ENCODE measurements at regions not wholly inside any gene's neighbourhood (a gene's known extent, or its start where the extent isn't known, plus 50 kb on each side); places are given as distances from the start of the nearest gene placed in this dataset.

DNA sequence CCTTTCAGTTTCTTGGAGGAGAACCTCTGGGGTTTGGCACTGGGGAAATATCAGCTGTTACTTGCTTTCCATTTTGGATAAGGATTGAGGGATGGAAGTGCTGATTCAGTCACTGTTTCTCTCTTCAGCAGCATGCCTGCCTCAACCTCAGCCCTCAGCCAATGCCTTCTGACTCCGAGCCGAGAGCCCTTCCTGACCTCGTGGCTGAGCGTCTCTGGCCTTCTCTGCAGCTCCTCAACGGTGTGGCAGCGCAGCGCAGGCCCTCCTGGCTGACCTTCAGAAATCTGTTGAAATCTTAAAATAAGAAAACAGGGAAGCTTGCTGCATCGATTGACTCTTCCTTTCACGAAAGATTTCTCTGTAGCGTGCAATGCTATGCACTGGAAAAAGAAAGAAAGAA, 434.3 kb upstream of the FAT1 start:
- Histone ChIP-seq H4K20me1 (ENCODE audit: low read depth) (no peaks in the 10 kb centered on the region), H3F3A (ENCODE audit: low read depth) (no peaks in the 10 kb centered on the region), H3K9me3 (ENCODE audit: low read depth) (no peaks in the 10 kb centered on the region), H3K4me1 (no peaks in the 10 kb centered on the region), H3K27me3 (no peaks in the 10 kb centered on the region), H3K79me2 (ENCODE audit: low read depth) (no peaks in the 10 kb centered on the region), H3K27ac (no peak overlapping the region), H3K9ac (no peak overlapping the region), H3K4me3 (no peak overlapping the region), H3K4me2 (no peak overlapping the region), H3K36me3 (peaks cover 4% of the 10 kb centered on the region), H2AFZ (replicated peaks) (peak overlapping the region; percentile 19)
- Mint-ChIP-seq H3K27me3 (ENCODE audit: insufficient read depth, low read depth) (no peaks in the 10 kb centered on the region), H3K36me3 (no peaks in the 10 kb centered on the region), H3K27ac (no peak overlapping the region), H3K4me1 (peaks cover 11% of the 10 kb centered on the region), H3K9me3 (peaks cover 12% of the 10 kb centered on the region), H3K4me3 (no peak overlapping the region)
- TF ChIP-seq, protein P1, sequence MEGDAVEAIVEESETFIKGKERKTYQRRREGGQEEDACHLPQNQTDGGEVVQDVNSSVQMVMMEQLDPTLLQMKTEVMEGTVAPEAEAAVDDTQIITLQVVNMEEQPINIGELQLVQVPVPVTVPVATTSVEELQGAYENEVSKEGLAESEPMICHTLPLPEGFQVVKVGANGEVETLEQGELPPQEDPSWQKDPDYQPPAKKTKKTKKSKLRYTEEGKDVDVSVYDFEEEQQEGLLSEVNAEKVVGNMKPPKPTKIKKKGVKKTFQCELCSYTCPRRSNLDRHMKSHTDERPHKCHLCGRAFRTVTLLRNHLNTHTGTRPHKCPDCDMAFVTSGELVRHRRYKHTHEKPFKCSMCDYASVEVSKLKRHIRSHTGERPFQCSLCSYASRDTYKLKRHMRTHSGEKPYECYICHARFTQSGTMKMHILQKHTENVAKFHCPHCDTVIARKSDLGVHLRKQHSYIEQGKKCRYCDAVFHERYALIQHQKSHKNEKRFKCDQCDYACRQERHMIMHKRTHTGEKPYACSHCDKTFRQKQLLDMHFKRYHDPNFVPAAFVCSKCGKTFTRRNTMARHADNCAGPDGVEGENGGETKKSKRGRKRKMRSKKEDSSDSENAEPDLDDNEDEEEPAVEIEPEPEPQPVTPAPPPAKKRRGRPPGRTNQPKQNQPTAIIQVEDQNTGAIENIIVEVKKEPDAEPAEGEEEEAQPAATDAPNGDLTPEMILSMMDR (IDR thresholded peaks at IDR 0.05) = no peak
- no peak for TF ChIP-seq EZH2phosphoT487 (IDR thresholded peaks at IDR 0.05)
- TF ChIP-seq EZH2 (IDR thresholded peaks at IDR 0.05) = no peak
- no peak for DNase-seq (ENCODE audit: low spot score)

DNA sequence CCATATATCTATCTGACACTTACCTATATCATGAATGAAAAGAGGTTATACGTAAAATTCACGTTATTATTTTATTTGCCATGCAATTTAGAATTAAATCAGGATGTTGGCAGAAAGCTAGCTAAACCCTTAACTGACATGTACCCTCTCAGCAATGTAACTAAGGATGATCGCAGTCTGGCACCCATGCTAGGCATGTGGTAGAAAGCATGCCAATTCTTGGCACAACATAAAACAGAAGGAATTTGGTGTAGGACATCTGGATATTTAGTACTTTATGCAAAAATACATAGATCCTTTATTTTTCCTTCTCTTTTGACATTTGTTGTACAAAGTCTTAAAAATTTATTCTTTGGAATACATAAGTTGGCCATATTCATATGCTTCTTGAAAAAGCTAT, 436.8 kb upstream of the FAT1 start:
- Histone ChIP-seq H3K4me3 (no peak overlapping the region), H3K36me3 (peaks cover 4% of the 10 kb centered on the region), H3K27ac (no peak overlapping the region), H3K9ac (no peak overlapping the region), H3K4me2 (no peak overlapping the region), H3K27me3 (no peaks in the 10 kb centered on the region), H4K20me1 (ENCODE audit: low read depth) (no peaks in the 10 kb centered on the region), H3K4me1 (peaks cover 8% of the 10 kb centered on the region), H2AFZ (replicated peaks) (no peak overlapping the region), H3F3A (ENCODE audit: low read depth) (no peaks in the 10 kb centered on the region), H3K79me2 (ENCODE audit: low read depth) (no peaks in the 10 kb centered on the region), H3K9me3 (ENCODE audit: low read depth) (no peaks in the 10 kb centered on the region)
- no peak for DNase-seq (ENCODE audit: low spot score)
- Mint-ChIP-seq H3K4me1 (peaks cover 12% of the 10 kb centered on the region), H3K27ac (no peak overlapping the region), H3K27me3 (ENCODE audit: insufficient read depth, low read depth) (no peaks in the 10 kb centered on the region), H3K4me3 (no peak overlapping the region), H3K9me3 (peaks cover 10% of the 10 kb centered on the region), H3K36me3 (no peaks in the 10 kb centered on the region)
- no peak for TF ChIP-seq EZH2phosphoT487 (IDR thresholded peaks at IDR 0.05)
- TF ChIP-seq, protein P1 (IDR thresholded peaks at IDR 0.05) = no peak
- TF ChIP-seq EZH2 (IDR thresholded peaks at IDR 0.05) = no peak

DNA sequence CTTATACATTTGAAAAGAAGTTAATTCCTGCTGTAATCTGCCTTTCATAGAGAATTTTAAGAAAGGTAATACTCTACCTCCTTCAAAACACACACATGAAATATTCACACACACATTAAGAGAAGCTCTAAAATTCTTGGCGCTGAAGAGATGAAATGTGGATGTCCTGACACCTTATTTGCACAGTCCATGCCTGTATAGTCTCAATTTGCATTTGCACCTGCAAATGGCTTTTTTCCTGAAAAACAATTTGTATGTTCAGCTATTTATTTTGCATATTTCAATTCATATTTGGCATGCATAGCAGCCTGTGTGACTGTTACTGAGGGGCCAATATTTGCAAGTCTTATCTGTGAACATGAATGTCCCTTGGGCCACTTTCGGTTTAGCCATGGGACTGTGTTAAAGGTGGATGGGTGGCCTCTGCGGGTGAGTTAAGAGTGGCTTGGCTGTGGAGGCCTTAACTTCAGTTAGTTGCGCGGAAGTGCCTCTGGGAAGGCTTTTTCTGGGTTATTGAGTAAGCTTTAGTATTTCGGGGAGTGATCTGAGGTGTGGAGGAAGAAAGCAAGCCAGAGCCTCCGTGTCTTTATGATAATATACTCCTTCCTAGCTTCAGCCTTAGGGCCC, 443.3 kb upstream of the FAT1 start:
- no peaks in the 10 kb centered on the region for H3K9me3 ChIP-seq (ENCODE audit: low read depth)
- H3K4me3 ChIP-seq = no peak overlapping the region
- no peak overlapping the region for H3K4me2 ChIP-seq
- H2AFZ ChIP-seq (replicated peaks) = no peak overlapping the region
- Mint-ChIP-seq H3K36me3 (no peaks in the 10 kb centered on the region), H3K27ac (no peak overlapping the region), H3K9me3 (no peaks in the 10 kb centered on the region), H3K4me3 (no peak overlapping the region), H3K4me1 (peaks cover 2% of the 10 kb centered on the region), H3K27me3 (ENCODE audit: insufficient read depth, low read depth) (no peaks in the 10 kb centered on the region)
- DNase-seq (ENCODE audit: low spot score) = no peak
- H4K20me1 ChIP-seq (ENCODE audit: low read depth) = no peaks in the 10 kb centered on the region
- H3K27ac ChIP-seq = no peak overlapping the region
- H3F3A ChIP-seq (ENCODE audit: low read depth) = no peaks in the 10 kb centered on the region
- H3K79me2 ChIP-seq (ENCODE audit: low read depth) = no peaks in the 10 kb centered on the region
- H3K9ac ChIP-seq = no peak overlapping the region
- no peaks in the 10 kb centered on the region for H3K36me3 ChIP-seq
- H3K27me3 ChIP-seq = no peaks in the 10 kb centered on the region
- H3K4me1 ChIP-seq = peaks cover 8% of the 10 kb centered on the region
- TF ChIP-seq, protein P1 (IDR thresholded peaks at IDR 0.05) = no peak
- TF ChIP-seq EZH2phosphoT487 (IDR thresholded peaks at IDR 0.05) (no peak), EZH2 (IDR thresholded peaks at IDR 0.05) (no peak)

Data from neural progenitor cell (in vitro differentiated cells).